ENCODE measurements at regions not wholly inside any gene's neighbourhood (a gene's known extent, or its start where the extent isn't known, plus 50 kb on each side); places are given as distances from the start of the nearest gene placed in this dataset.

- DNase-seq (no peak), ATAC-seq (no peak)
- no peak for TF ChIP-seq CTCF (IDR thresholded peaks at IDR 0.05)
- Histone ChIP-seq H3K27ac (no peak overlapping the region), H3K9me3 (peaks cover 0 to 15% of the 10 kb centered on the region in 2 donors), H3K27me3 (no peaks in the 10 kb centered on the region), H3K4me1 (no peaks in the 10 kb centered on the region), H3K4me3 (no peak overlapping the region), H3K36me3 (no peaks in the 10 kb centered on the region)
- intact Hi-C loops (cut with DNase I), result no loop called here
Measured at GRCh38 chr6:96276305-96276704, 245.3 kb upstream of the UFL1 start.

- TF ChIP-seq CTCF (IDR thresholded peaks at IDR 0.05), result no peak
- no peak for ATAC-seq
- H3K9me3 ChIP-seq, result peaks cover 0 to 14% of the 10 kb centered on the region in 2 donors
Measured at GRCh38 chr6:96276856-96277255, 244.8 kb upstream of the UFL1 start.

GRCh38 chr6:96279084-96279483 is 242.5 kb upstream of the UFL1 start:
- Histone ChIP-seq H3K4me3 (no peak overlapping the region), H3K36me3 (no peaks in the 10 kb centered on the region), H3K4me1 (no peaks in the 10 kb centered on the region), H3K27me3 (no peaks in the 10 kb centered on the region), H3K27ac (no peak overlapping the region), H3K9me3 (no peaks in the 10 kb centered on the region)
- intact Hi-C loops (cut with DNase I), result no loop called here
- no peak for DNase-seq
- ATAC-seq, result no peak
- TF ChIP-seq CTCF (IDR thresholded peaks at IDR 0.05), result no peak

More at GRCh38 chr6:96276856-96277255, 244.8 kb upstream of the UFL1 start:
- intact Hi-C loops (cut with DNase I), result no loop called here
- H3K4me3 ChIP-seq, result no peak overlapping the region
- no peak overlapping the region for H3K27ac ChIP-seq
- no peak for DNase-seq
- H3K4me1 ChIP-seq, result no peaks in the 10 kb centered on the region
- H3K27me3 ChIP-seq, result no peaks in the 10 kb centered on the region
- H3K36me3 ChIP-seq, result no peaks in the 10 kb centered on the region

- H3K4me3 ChIP-seq, result no peak overlapping the region
- no peaks in the 10 kb centered on the region for H3K4me1 ChIP-seq
- ATAC-seq (no peak), DNase-seq (no peak)
- H3K9me3 ChIP-seq, result peaks cover 0 to 5% of the 10 kb centered on the region in 2 donors
- TF ChIP-seq CTCF (IDR thresholded peaks at IDR 0.05), result no peak
- H3K27ac ChIP-seq, result no peak overlapping the region
- no peaks in the 10 kb centered on the region for H3K27me3 ChIP-seq
- intact Hi-C loops (cut with DNase I), result no loop called here
- H3K36me3 ChIP-seq, result no peaks in the 10 kb centered on the region
Measured at GRCh38 chr6:96286503-96286902, 235.1 kb upstream of the UFL1 start.

- no peak overlapping the region for H3K4me3 ChIP-seq
- intact Hi-C loops (cut with DNase I), result no loop called here
- no peak for TF ChIP-seq CTCF (IDR thresholded peaks at IDR 0.05)
- no peak for ATAC-seq
- H3K36me3 ChIP-seq, result no peaks in the 10 kb centered on the region
- H3K9me3 ChIP-seq, result peaks cover 0 to 3% of the 10 kb centered on the region in 2 donors
- no peak overlapping the region for H3K27ac ChIP-seq
- H3K4me1 ChIP-seq, result no peaks in the 10 kb centered on the region
- no peak for DNase-seq
- H3K27me3 ChIP-seq, result no peaks in the 10 kb centered on the region
Measured at GRCh38 chr6:96299525-96299924, 222.1 kb upstream of the UFL1 start.
